Smooth muscle cell (in vitro differentiated cells): ENCODE measurements at regions not wholly inside any gene's neighbourhood (a gene's known extent, or its start where the extent isn't known, plus 50 kb on each side); places are given as distances from the start of the nearest gene placed in this dataset.

Experiments
- DNase-seq: peaks from one replicate; lab custom pipeline; 2025; ENCODE audit not compliant: unreplicated experiment; lab: John Stamatoyannopoulos, UW
- H2AFZ ChIP-seq: fragments of 200-600 bp; sonication (generic); 2 replicates; pipeline ENCODE4 v1.6.0; 2016; ENCODE audit warnings: antibody characterized with exemption, low read depth, mild to moderate bottlenecking
- H3F3A ChIP-seq: fragments of 200-600 bp; sonication (generic); 2 replicates; pipeline ENCODE4 v1.6.0; 2017; ENCODE audit warnings: antibody characterized with exemption, low read depth
- H3K27ac ChIP-seq: fragments of 200-600 bp; sonication (generic); 2 replicates; pipeline ENCODE4 v1.5.1; 2016; ENCODE audit warnings: low read depth, mild to moderate bottlenecking
- H3K27me3 ChIP-seq: fragments of 200-600 bp; sonication (generic); 2 replicates; pipeline ENCODE4 v1.6.1; 2016; ENCODE audit warnings: low read depth, mild to moderate bottlenecking
- H3K36me3 ChIP-seq: fragments of 200-600 bp; sonication (generic); 2 replicates; pipeline ENCODE4 v1.5.1; 2016; ENCODE audit warnings: low read depth
- H3K4me1 ChIP-seq: fragments of 200-600 bp; sonication (generic); 2 replicates; pipeline ENCODE4 v1.5.1; 2016; ENCODE audit warnings: low read depth
- H3K4me2 ChIP-seq: fragments of 200-600 bp; sonication (generic); 2 replicates; pipeline ENCODE4 v1.6.0; 2016; ENCODE audit warnings: mild to moderate bottlenecking
- H3K4me3 ChIP-seq: fragments of 200-600 bp; sonication (generic); 2 replicates; pipeline ENCODE4 v1.5.1; 2016; ENCODE audit warnings: mild to moderate bottlenecking
- H3K79me2 ChIP-seq: fragments of 200-600 bp; sonication (generic); 2 replicates; pipeline ENCODE4 v1.6.0; 2016; ENCODE audit warnings: low read depth, mild to moderate bottlenecking
- H3K9ac ChIP-seq: fragments of 200-600 bp; sonication (generic); 2 replicates; pipeline ENCODE4 v1.6.0; 2016; ENCODE audit warnings: low read depth
- H3K9me3 ChIP-seq: fragments of 200-600 bp; sonication (generic); replicated peaks from 2 replicates; pipeline ENCODE4 v1.5.1; 2016; ENCODE audit warnings: low read depth
- H4K20me1 ChIP-seq: fragments of 200-600 bp; sonication (generic); 2 replicates; pipeline ENCODE4 v1.6.0; 2016; ENCODE audit warnings: low read depth
- WGBS: methylation state at CpG from one replicate; pipeline ENCODE4 v1.1.7; 2016; ENCODE audit warnings: low lambda C conversion rate; 5-methylcytosine and 5-hydroxymethylcytosine counted together
- TF ChIP-seq, protein P1 (sequence below): fragments of 200-600 bp; sonication (generic); IDR thresholded peaks from 2 replicates; pipeline ENCODE4 v1.5.1; 2017; ENCODE audit warnings: borderline replicate concordance, mild to moderate bottlenecking, antibody characterized with exemption; ENCODE audit not compliant: insufficient read depth, poor library complexity, severe bottlenecking

DNA sequence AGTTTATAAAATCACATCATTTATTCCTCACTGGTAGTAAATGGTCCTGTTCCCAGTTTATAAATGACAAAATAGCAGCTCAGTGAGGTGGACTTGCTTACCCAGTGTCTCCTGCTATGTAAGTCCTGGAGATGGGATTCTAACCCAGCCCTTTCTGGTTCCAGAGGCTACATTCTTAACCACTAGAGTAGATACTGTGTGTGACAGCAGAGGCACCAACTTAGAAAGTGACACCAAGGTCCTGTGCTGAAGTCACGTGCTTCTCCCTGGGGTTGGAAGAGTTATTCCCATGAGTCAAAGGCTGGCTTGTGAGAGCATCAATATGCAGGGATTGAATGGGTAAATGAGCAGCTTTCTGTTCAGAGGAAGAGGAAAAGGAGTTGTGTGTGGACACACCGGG lies 167.3 kb upstream of the IRX3 start:
- H3K36me3 ChIP-seq, result no peaks in the 10 kb centered on the region
- no peak for DNase-seq
- no peak overlapping the region for H3K27ac ChIP-seq
- H3K27me3 ChIP-seq, result peaks cover 27% of the 10 kb centered on the region
- 86% methylated on average over 2 of the region's 2 CpGs for WGBS
- H3K4me3 ChIP-seq, result no peak overlapping the region
- no peaks in the 10 kb centered on the region for H3K79me2 ChIP-seq
- H2AFZ ChIP-seq, result no peak overlapping the region
- no peaks in the 10 kb centered on the region for H4K20me1 ChIP-seq
- H3K9me3 ChIP-seq, result no peaks in the 10 kb centered on the region
- H3K9ac ChIP-seq, result no peak overlapping the region
- no peaks in the 10 kb centered on the region for H3K4me1 ChIP-seq
- H3K4me2 ChIP-seq, result no peak overlapping the region
- TF ChIP-seq, protein P1, sequence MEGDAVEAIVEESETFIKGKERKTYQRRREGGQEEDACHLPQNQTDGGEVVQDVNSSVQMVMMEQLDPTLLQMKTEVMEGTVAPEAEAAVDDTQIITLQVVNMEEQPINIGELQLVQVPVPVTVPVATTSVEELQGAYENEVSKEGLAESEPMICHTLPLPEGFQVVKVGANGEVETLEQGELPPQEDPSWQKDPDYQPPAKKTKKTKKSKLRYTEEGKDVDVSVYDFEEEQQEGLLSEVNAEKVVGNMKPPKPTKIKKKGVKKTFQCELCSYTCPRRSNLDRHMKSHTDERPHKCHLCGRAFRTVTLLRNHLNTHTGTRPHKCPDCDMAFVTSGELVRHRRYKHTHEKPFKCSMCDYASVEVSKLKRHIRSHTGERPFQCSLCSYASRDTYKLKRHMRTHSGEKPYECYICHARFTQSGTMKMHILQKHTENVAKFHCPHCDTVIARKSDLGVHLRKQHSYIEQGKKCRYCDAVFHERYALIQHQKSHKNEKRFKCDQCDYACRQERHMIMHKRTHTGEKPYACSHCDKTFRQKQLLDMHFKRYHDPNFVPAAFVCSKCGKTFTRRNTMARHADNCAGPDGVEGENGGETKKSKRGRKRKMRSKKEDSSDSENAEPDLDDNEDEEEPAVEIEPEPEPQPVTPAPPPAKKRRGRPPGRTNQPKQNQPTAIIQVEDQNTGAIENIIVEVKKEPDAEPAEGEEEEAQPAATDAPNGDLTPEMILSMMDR, result no peak
- no peaks in the 10 kb centered on the region for H3F3A ChIP-seq

DNA sequence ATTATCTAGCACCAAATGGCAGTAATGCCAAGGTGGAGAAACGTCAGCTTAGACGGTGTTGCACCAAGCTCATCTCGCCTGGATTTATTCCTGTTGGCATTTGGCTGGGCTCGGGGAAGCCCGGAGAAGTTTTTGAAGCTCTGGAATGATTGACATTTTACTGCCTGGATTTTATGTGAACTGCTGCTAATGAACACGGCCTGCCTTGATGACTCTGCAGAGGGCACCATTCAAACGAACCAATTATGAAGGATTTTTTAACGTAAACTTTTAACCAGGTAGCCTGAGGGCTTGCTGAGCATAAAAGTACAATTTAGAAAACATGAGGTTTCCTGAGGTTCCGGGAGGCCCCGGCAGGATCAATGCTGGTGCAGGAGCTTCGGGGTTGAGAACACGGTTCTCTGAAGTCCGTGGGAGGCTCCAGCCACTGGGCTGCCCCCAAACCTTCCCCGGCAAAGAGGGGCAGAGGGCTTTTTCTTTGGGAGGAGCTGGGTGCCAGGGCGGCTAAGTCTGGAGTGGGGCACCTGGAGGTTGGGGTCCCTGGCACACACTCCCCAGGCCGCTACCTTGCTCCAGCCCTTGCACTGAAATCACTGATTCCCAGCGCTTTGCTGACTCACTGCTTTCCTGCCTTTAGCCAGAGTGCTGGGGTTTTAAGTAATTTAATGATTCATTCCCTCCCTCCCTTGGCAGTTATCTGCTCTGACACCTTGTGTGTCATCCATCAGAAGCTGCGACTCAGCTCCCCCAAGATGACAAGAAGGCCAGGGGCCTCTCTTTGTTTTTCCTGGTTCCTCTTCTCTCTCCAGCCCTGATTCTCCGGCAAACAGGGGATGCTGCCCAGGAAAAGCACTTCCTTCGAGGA lies 161.2 kb upstream of the IRX3 start:
- H3K4me1 ChIP-seq, result peaks cover 10% of the 10 kb centered on the region
- H2AFZ ChIP-seq, result no peak overlapping the region
- no peaks in the 10 kb centered on the region for H4K20me1 ChIP-seq
- TF ChIP-seq, protein P1, result no peak
- no peaks in the 10 kb centered on the region for H3K79me2 ChIP-seq
- peak overlapping the region; percentile 64 for H3K27ac ChIP-seq
- H3F3A ChIP-seq, result no peaks in the 10 kb centered on the region
- H3K9me3 ChIP-seq, result no peaks in the 10 kb centered on the region
- 48% methylated on average over 20 of the region's 20 CpGs for WGBS
- H3K27me3 ChIP-seq, result peaks cover 11% of the 10 kb centered on the region
- H3K4me3 ChIP-seq, result no peak overlapping the region
- no peaks in the 10 kb centered on the region for H3K36me3 ChIP-seq
- no peak overlapping the region for H3K9ac ChIP-seq
- peak overlapping the region; percentile 62 for H3K4me2 ChIP-seq
- DNase-seq, result no peak

DNA sequence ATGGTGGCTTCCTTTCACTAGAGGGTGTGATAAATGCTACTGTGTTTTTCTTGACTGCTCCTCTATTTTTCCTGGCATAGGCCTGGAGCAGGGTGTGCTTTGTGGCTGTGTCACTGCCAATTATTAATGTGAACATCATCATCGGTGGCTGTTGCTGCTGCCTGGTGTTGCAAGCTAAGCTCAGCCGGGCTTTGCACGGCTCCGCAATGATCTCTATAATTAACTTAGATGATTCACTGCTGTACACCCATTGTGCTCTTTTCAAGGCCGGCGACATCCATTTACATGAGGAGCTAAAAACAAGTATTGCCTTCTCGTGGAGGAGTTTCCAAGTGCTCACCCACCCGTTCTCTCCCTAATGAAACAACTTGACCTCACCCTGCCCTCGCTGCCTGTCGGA lies 160.1 kb upstream of the IRX3 start:
- no peak overlapping the region for H3K4me3 ChIP-seq
- H3K27ac ChIP-seq, result peak overlapping the region; percentile 46
- no peaks in the 10 kb centered on the region for H3K9me3 ChIP-seq
- peak overlapping the region; percentile 62 for H3K4me2 ChIP-seq
- TF ChIP-seq, protein P1, result no peak
- no peaks in the 10 kb centered on the region for H4K20me1 ChIP-seq
- no peaks in the 10 kb centered on the region for H3K36me3 ChIP-seq
- H3K27me3 ChIP-seq, result peaks cover 22% of the 10 kb centered on the region
- no peak overlapping the region for H3K9ac ChIP-seq
- peaks cover 10% of the 10 kb centered on the region for H3K4me1 ChIP-seq
- H3F3A ChIP-seq, result no peaks in the 10 kb centered on the region
- 18% methylated on average over 10 of the region's 10 CpGs for WGBS
- no peak overlapping the region for H2AFZ ChIP-seq
- no peaks in the 10 kb centered on the region for H3K79me2 ChIP-seq
- DNase-seq, result no peak
